Neural cell (in vitro differentiated cells): ENCODE measurements at regions not wholly inside any gene's neighbourhood (a gene's known extent, or its start where the extent isn't known, plus 50 kb on each side); places are given as distances from the start of the nearest gene placed in this dataset.

Experiments
- H2AFZ ChIP-seq: fragments of 200-600, 300-800 bp; sonication (generic), shearing (Covaris generic); 2 replicates; pipeline ENCODE4 v1.6.0; 2014; ENCODE audit warnings: low read depth, mild to moderate bottlenecking, antibody characterized with exemption, low read length, moderate library complexity
- H3F3A ChIP-seq: fragments of 200-600 bp; shearing (Covaris generic); 2 replicates; pipeline ENCODE4 v1.6.1; 2016; ENCODE audit warnings: mild to moderate bottlenecking, moderate library complexity, mixed read lengths, antibody characterized with exemption, low read length; ENCODE audit not compliant: insufficient read depth, poor library complexity, severe bottlenecking
- H3K27ac ChIP-seq: fragments of 200-600, 300-800 bp; sonication (generic), shearing (Covaris generic); 2 replicates; pipeline ENCODE4 v1.5.1; 2014; ENCODE audit warnings: mild to moderate bottlenecking, low read length, moderate library complexity
- H3K27me3 ChIP-seq: fragments of 300-800, 200-600 bp; sonication (generic), shearing (Covaris generic); 2 replicates; pipeline ENCODE4 v1.6.0; 2014; ENCODE audit warnings: mild to moderate bottlenecking, low read depth, low read length, moderate library complexity; ENCODE audit not compliant: insufficient read depth
- H3K36me3 ChIP-seq: fragments of 300-800, 200-600 bp; sonication (generic), shearing (Covaris generic); 2 replicates; pipeline ENCODE4 v1.5.1; 2014; ENCODE audit warnings: mild to moderate bottlenecking, antibody characterized with exemption, low read length, moderate library complexity; ENCODE audit not compliant: insufficient read depth
- H3K4me2 ChIP-seq: fragments of 300-800, 200-600 bp; sonication (generic), shearing (Covaris generic); 2 replicates; pipeline ENCODE4 v1.6.0; 2014; ENCODE audit warnings: mild to moderate bottlenecking, low read length
- H3K4me3 ChIP-seq: fragments of 300-800, 200-600 bp; sonication (generic), shearing (Covaris generic); 2 replicates; pipeline ENCODE4 v1.5.1; 2014; ENCODE audit warnings: mild to moderate bottlenecking, low read length, moderate library complexity
- H3K79me2 ChIP-seq: fragments of 200-600 bp; shearing (Covaris generic); replicated peaks from 2 replicates; pipeline ENCODE4 v1.6.0; 2014; ENCODE audit warnings: mild to moderate bottlenecking, low read length, moderate library complexity; ENCODE audit not compliant: insufficient read depth
- H3K9ac ChIP-seq: fragments of 300-800, 200-600 bp; sonication (generic), shearing (Covaris generic); 2 replicates; pipeline ENCODE4 v1.6.1; 2016; ENCODE audit warnings: mild to moderate bottlenecking, low read length, mixed read lengths
- H3K9me2 ChIP-seq: fragments of 200-600 bp; shearing (Covaris generic); 2 replicates; pipeline ENCODE4 v1.6.1; 2016; ENCODE audit warnings: mild to moderate bottlenecking, low read length, mixed read lengths; ENCODE audit not compliant: insufficient read depth
- H3K9me3 ChIP-seq: fragments of 200-600, 300-800 bp; sonication (generic), shearing (Covaris generic); 2 replicates; pipeline ENCODE4 v1.6.1; 2016; ENCODE audit warnings: mild to moderate bottlenecking, mixed run types, low read length, moderate library complexity, mixed read lengths
- H4K20me1 ChIP-seq: fragments of 200-600 bp; shearing (Covaris generic); 2 replicates; pipeline ENCODE4 v1.6.1; 2016; ENCODE audit warnings: mild to moderate bottlenecking, mixed run types; ENCODE audit not compliant: insufficient read depth
- EP300 ChIP-seq: fragments of 450-650 bp; conservative IDR thresholded peaks from 2 replicates; pipeline ENCODE4 v1.6.1; 2014; ENCODE audit warnings: antibody characterized with exemption, mild to moderate bottlenecking, moderate library complexity; ENCODE audit not compliant: poor library complexity, severe bottlenecking
- EZH2 ChIP-seq: fragments of 200-600, 300-800 bp; shearing (Covaris generic), sonication (generic); IDR thresholded peaks from 2 replicates; pipeline ENCODE4 v1.6.1; 2014; ENCODE audit warnings: antibody characterized with exemption, low read length, borderline replicate concordance, mild to moderate bottlenecking; ENCODE audit not compliant: insufficient read depth, poor library complexity, severe bottlenecking
- MXI1 ChIP-seq: fragments of 450-650 bp; conservative IDR thresholded peaks from 2 replicates; pipeline ENCODE4 v1.6.1; 2014; ENCODE audit warnings: antibody characterized with exemption, mild to moderate bottlenecking; ENCODE audit not compliant: poor library complexity, severe bottlenecking
- POLR2AphosphoS5 ChIP-seq: IDR thresholded peaks from 2 replicates; pipeline ENCODE4 v1.6.1; 2012
- RAD21 ChIP-seq: fragments of 450-650 bp; conservative IDR thresholded peaks from 2 replicates; pipeline ENCODE4 v1.6.1; 2014; ENCODE audit warnings: antibody characterized with exemption, mild to moderate bottlenecking, moderate library complexity
- SMC3 ChIP-seq: fragments of 450-650 bp; conservative IDR thresholded peaks from 2 replicates; pipeline ENCODE4 v1.6.1; 2014; ENCODE audit warnings: antibody characterized with exemption, mild to moderate bottlenecking, moderate library complexity; ENCODE audit not compliant: poor library complexity
- TAF1 ChIP-seq: IDR thresholded peaks from 2 replicates; pipeline ENCODE4 v1.6.1; 2012; ENCODE audit warnings: low read depth
- TF ChIP-seq, protein P1 (sequence below): IDR thresholded peaks from 2 replicates; pipeline ENCODE4 v1.6.1; 2012; ENCODE audit warnings: borderline replicate concordance
- TF ChIP-seq, protein P2 (sequence below): fragments of 450-650 bp; IDR thresholded peaks from 2 replicates; pipeline ENCODE4 v1.5.1; 2014; ENCODE audit warnings: antibody characterized with exemption, mild to moderate bottlenecking, moderate library complexity; ENCODE audit not compliant: poor library complexity, severe bottlenecking

DNA sequence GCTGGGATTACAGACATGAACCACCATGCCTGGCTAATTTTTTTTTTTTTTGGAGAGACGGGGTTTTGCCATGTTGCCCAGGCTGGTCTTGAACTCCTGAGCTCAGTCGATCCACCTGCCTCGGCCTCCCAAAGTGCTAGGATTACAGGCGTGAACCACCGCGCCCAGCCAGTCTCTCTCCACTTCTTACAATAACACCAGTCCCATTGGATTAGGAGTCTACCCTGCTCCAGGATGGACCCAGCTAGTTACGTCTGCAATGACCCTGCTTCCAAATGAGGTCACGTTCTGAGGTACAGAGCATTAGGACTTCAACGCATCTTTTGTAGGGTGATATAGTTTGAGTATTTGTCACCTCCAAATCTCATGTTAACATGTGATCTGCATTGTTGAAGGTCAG lies 146.9 kb upstream of the MYLIP start:
- H3K27ac ChIP-seq, result no peak overlapping the region
- H3K9me2 ChIP-seq, result no peaks in the 10 kb centered on the region
- TF ChIP-seq RAD21 (no peak), EZH2 (no peak), POLR2AphosphoS5 (no peak), SMC3 (no peak), EP300 (no peak), TAF1 (no peak), MXI1 (no peak)
- TF ChIP-seq, protein P1, sequence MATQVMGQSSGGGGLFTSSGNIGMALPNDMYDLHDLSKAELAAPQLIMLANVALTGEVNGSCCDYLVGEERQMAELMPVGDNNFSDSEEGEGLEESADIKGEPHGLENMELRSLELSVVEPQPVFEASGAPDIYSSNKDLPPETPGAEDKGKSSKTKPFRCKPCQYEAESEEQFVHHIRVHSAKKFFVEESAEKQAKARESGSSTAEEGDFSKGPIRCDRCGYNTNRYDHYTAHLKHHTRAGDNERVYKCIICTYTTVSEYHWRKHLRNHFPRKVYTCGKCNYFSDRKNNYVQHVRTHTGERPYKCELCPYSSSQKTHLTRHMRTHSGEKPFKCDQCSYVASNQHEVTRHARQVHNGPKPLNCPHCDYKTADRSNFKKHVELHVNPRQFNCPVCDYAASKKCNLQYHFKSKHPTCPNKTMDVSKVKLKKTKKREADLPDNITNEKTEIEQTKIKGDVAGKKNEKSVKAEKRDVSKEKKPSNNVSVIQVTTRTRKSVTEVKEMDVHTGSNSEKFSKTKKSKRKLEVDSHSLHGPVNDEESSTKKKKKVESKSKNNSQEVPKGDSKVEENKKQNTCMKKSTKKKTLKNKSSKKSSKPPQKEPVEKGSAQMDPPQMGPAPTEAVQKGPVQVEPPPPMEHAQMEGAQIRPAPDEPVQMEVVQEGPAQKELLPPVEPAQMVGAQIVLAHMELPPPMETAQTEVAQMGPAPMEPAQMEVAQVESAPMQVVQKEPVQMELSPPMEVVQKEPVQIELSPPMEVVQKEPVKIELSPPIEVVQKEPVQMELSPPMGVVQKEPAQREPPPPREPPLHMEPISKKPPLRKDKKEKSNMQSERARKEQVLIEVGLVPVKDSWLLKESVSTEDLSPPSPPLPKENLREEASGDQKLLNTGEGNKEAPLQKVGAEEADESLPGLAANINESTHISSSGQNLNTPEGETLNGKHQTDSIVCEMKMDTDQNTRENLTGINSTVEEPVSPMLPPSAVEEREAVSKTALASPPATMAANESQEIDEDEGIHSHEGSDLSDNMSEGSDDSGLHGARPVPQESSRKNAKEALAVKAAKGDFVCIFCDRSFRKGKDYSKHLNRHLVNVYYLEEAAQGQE, result no peak
- TF ChIP-seq, protein P2, sequence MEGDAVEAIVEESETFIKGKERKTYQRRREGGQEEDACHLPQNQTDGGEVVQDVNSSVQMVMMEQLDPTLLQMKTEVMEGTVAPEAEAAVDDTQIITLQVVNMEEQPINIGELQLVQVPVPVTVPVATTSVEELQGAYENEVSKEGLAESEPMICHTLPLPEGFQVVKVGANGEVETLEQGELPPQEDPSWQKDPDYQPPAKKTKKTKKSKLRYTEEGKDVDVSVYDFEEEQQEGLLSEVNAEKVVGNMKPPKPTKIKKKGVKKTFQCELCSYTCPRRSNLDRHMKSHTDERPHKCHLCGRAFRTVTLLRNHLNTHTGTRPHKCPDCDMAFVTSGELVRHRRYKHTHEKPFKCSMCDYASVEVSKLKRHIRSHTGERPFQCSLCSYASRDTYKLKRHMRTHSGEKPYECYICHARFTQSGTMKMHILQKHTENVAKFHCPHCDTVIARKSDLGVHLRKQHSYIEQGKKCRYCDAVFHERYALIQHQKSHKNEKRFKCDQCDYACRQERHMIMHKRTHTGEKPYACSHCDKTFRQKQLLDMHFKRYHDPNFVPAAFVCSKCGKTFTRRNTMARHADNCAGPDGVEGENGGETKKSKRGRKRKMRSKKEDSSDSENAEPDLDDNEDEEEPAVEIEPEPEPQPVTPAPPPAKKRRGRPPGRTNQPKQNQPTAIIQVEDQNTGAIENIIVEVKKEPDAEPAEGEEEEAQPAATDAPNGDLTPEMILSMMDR, result no peak
- no peak overlapping the region for H3K9ac ChIP-seq
- no peaks in the 10 kb centered on the region for H3K27me3 ChIP-seq
- H3F3A ChIP-seq, result peaks cover 4% of the 10 kb centered on the region
- H3K9me3 ChIP-seq, result no peaks in the 10 kb centered on the region
- H2AFZ ChIP-seq, result no peak overlapping the region
- H3K4me2 ChIP-seq, result no peak overlapping the region
- H3K79me2 ChIP-seq, result no peaks in the 10 kb centered on the region
- no peaks in the 10 kb centered on the region for H3K36me3 ChIP-seq
- H3K4me3 ChIP-seq, result no peak overlapping the region
- no peaks in the 10 kb centered on the region for H4K20me1 ChIP-seq

DNA sequence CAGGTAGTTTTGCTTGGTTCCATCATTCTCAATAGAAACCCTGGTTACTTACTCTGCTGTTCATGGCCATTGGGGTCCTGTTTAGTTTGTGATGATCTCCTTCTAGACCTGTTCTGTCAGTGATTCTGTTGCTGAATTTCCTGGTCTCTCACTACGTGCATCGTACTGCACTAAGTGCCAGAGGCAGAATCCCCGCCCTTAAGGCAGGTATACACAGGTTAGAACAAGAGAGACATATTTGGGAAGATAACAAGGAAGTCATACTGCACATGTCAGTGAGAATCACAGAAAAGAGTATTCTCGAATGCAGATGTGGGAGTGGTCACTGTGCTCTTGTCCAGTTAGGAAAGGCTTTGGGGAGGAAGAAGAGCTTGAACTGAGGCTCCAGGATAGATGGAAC lies 148.1 kb upstream of the MYLIP start:
- Histone ChIP-seq H3K9me2 (no peaks in the 10 kb centered on the region), H3K9ac (no peak overlapping the region), H3K4me3 (no peak overlapping the region), H3K36me3 (no peaks in the 10 kb centered on the region), H3K27me3 (no peaks in the 10 kb centered on the region), H3F3A (no peaks in the 10 kb centered on the region), H3K27ac (no peak overlapping the region), H3K79me2 (no peaks in the 10 kb centered on the region), H2AFZ (no peak overlapping the region), H4K20me1 (no peaks in the 10 kb centered on the region), H3K4me2 (no peak overlapping the region), H3K9me3 (no peaks in the 10 kb centered on the region)
- TF ChIP-seq TAF1 (no peak), SMC3 (no peak), POLR2AphosphoS5 (no peak), EZH2 (no peak), RAD21 (no peak), EP300 (no peak), MXI1 (no peak)
- TF ChIP-seq, protein P2, result no peak
- TF ChIP-seq, protein P1, result no peak
